ENCODE measurements at regions not wholly inside any gene's neighbourhood (a gene's known extent, or its start where the extent isn't known, plus 50 kb on each side); places are given as distances from the start of the nearest gene placed in this dataset.

- TF ChIP-seq, protein P1, sequence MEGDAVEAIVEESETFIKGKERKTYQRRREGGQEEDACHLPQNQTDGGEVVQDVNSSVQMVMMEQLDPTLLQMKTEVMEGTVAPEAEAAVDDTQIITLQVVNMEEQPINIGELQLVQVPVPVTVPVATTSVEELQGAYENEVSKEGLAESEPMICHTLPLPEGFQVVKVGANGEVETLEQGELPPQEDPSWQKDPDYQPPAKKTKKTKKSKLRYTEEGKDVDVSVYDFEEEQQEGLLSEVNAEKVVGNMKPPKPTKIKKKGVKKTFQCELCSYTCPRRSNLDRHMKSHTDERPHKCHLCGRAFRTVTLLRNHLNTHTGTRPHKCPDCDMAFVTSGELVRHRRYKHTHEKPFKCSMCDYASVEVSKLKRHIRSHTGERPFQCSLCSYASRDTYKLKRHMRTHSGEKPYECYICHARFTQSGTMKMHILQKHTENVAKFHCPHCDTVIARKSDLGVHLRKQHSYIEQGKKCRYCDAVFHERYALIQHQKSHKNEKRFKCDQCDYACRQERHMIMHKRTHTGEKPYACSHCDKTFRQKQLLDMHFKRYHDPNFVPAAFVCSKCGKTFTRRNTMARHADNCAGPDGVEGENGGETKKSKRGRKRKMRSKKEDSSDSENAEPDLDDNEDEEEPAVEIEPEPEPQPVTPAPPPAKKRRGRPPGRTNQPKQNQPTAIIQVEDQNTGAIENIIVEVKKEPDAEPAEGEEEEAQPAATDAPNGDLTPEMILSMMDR (IDR thresholded peaks at IDR 0.05; ENCODE audit: extremely low read depth in 1 of 2, insufficient read depth in 1 of 2, low read depth in 1 of 2, low read length in 2 of 2), result no peak
- TF ChIP-seq POLR2AphosphoS5 (IDR thresholded peaks at IDR 0.05; ENCODE audit: insufficient read depth, low read depth, low read length) (no peak), POLR2A (IDR thresholded peaks at IDR 0.05; ENCODE audit: low read depth, low read length) (no peak), EZH2 (IDR thresholded peaks at IDR 0.05; ENCODE audit: borderline replicate concordance, low read depth, low read length, severe bottlenecking) (no peak), MAX (IDR thresholded peaks at IDR 0.05; ENCODE audit: insufficient read depth, insufficient read length) (no peak)
Observed at GRCh38 chrX:110955706-110956105, 140.3 kb upstream of the PAK3 start.

All from endothelial cell of umbilical vein (primary cell).